Fibroblast of skin of scalp (primary cell): ENCODE measurements at regions not wholly inside any gene's neighbourhood (a gene's known extent, or its start where the extent isn't known, plus 50 kb on each side); places are given as distances from the start of the nearest gene placed in this dataset.
"Not testable (repeated sequence)": the region's sequence is repeated elsewhere in the genome, so short reads cannot be mapped to it uniquely, and the experiment has no call there.

Experiments used
- DNase-seq: peaks from one replicate; pipeline ENCODE4 v3.0.0-alpha.2; 2013

DNA sequence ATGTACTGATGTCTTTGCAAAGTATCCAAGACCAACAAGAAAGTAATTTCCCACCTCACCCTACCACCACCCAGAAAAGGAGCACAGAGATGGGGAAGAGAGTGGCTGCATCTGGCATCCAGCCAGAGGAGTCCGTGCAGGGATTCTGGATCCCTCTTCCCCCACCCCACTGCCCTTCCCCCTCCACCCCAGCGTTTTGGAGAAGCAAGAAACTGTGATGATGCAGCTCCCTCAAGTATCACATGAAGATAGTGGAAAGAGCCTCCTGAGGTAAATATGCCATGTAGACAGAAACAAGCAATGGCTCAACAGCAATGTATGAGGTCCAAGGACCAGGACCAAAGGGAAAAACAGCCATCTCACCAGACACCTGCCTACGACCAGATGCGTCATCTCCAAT, 153.8 kb downstream of the DEPDC1B start:
- no peak for DNase-seq

DNA sequence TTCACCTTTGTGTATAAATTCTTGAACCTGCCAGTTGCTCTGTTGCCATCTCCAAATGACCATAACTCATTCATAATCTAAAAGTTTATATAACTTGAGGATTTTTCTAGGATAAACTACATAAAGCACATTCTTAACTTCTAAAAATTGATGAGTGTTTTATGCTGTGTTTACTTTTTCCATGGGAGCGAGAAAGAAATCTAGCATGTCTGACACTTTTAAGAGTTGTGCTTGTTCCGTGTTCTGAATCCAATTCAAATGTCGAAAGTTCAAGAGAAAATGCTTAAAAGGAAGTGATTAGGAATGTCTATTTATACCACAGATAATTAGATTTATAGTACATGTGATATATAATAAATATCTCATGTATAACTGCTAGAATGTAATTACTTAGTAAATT, 154.4 kb downstream of the DEPDC1B start:
- no peak for DNase-seq

DNA sequence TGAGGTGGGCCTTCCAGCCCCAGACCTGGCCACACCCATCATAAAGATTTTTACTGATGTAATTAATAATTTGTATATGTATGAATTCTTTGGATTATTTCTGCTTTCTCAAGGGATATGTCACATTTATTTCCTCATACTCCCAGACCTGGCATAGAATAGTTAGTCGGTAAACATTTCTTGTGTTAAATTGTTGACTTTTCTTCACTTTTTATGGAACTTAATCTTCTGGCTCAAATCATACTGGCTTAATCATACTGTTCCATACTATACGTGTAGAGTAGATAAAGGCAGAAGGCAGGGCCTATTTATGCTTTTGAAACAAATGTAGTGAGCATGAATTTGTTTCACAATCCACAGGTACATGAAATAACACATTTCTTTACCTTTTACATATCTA, 155.8 kb downstream of the DEPDC1B start:
- DNase-seq = no peak

- peak; percentile 76 for DNase-seq
Measured at GRCh38 chr5:60541980-60542379, 158.0 kb downstream of the DEPDC1B start.

GRCh38 chr5:60540856-60541805, 158.8 kb downstream of the DEPDC1B start:
- DNase-seq = peak; percentile 88

- DNase-seq = peak; percentile 45
Measured at GRCh38 chr5:60538955-60539866, 160.8 kb downstream of the DEPDC1B start.

DNA sequence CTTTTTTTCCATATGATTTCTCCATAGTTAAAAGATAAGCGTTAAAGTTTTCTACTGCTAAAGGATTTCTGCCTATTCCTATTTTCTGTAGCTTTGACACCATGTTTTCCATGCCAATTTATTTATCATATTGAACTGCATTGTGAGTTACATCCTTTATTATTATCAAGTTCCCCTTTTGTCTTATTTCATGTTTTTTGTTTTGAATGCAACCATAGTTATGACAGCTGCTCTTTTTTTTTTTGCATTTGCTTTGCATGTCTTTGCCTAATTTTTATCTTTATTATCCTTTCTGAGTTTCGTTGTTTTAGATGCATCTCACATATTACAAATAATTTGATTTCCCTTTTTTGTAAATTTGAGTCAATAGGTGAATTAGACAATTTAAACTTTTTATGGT, 161.5 kb downstream of the DEPDC1B start:
- no peak for DNase-seq

GRCh38 chr5:60535951-60536350, 164.0 kb downstream of the DEPDC1B start:
- no peak for DNase-seq

GRCh38 chr5:60535198-60535597, 164.8 kb downstream of the DEPDC1B start:
- DNase-seq = no peak

DNA sequence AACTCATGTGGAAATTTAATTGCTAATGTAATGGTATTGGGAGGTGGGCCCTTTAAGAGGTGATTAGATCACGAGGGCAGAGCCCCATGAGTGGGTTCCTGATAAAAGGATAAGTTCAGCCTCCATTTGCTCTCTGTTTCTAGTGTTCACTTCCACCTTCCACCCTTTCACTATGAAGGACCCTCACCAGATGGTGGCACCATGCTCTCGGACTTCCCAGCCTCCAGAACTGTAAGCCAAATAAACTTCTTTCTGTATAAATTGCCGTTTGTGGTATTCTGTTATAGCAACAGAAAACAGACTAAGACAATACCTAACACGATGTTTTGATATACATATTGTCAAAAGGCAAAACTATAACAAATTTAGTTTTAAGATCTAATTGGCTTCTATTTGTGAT, 166.2 kb downstream of the DEPDC1B start:
- DNase-seq = no peak

DNA sequence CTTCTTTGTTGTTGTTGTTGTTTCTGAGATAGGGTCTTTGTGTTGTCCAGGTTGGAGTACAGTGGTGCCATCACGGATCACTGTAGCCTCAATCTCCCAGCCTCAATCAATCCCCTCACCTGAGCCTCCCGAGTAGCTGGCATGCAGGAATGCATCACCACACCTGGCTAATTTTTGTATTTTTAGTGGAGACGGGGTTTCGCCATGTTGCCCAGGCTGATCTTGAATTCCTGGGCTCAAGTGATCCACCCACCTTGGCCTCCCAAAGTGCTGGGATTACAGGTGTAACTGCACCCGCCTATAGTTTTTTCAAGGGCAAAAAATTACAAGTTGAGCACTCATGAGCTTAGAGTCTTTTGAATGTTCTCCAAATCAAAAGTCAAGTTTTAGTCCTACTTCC, 167.2 kb downstream of the DEPDC1B start:
- DNase-seq = not testable (repeated sequence)

- not testable (repeated sequence) for DNase-seq
Measured at GRCh38 chr5:60530144-60530848, 169.7 kb downstream of the DEPDC1B start.

DNA sequence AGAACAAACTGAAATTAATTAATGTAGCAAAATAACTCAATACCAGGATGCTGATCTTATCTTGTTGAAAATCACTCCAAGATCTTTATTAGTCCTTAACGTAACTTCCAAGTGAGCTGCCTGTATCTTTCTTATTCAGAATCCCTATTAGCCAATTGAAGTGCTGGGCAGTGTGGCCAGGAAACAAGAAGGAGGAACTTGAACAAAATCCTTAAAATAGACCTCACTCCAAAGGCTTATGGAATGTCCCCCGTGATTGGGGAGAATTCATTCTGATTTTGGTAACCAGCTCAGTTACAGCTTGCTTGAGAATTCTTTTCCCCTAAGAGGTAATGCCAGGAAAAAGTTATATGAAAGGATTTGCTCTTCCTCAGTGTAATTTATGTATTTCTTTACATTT, 171.0 kb downstream of the DEPDC1B start:
- no peak for DNase-seq

DNA sequence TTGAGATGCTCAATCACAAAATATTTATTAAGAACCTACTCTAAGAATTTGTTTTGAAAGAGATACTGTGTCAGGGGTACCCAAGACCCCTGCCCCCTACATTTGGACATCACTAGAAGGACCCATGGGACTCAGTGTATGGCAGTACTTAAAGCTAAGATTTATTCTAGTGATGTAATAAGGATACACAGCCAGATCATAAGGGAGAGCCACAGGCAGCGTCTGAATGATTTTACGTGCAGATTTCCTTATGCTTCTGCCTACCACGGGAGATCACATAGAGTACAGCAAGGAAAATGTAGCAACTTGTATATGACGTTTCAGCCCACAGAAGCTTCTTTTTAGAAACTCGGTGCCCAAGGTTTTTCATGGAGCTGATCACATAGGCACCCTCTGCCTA, 172.9 kb downstream of the DEPDC1B start:
- no peak for DNase-seq

- no peak for DNase-seq
Measured at GRCh38 chr5:60526336-60526875, 173.6 kb downstream of the DEPDC1B start.

DNA sequence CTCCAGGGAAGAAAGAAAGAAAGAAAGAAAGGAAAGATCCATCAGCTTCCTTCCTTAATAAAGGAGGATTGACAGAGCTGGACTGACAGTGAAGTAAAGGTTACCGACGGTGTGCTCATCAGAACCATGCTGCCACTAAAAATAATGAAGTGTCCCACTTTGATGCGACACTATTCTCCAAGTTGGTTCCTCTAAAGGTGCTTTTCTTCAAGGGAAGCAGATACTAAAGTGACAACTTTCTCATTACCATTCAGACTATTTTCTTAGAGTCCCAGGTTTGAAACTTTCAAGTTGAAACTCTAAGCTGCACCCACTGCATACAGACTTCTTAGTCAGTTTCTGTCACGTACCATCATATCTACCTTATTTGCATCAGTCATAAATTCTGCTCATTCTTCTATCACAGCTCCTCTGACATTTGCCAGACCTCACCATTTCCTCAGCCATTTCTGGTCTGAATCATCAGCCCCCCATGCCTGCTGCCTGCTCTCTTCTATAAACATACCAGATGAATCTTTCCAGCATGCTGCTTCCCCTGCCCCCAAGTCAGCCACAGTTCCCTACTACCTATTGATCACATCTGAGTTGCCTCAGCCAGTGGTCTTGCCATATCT, 177.6 kb downstream of the DEPDC1B start:
- peak; percentile 66 for DNase-seq

DNA sequence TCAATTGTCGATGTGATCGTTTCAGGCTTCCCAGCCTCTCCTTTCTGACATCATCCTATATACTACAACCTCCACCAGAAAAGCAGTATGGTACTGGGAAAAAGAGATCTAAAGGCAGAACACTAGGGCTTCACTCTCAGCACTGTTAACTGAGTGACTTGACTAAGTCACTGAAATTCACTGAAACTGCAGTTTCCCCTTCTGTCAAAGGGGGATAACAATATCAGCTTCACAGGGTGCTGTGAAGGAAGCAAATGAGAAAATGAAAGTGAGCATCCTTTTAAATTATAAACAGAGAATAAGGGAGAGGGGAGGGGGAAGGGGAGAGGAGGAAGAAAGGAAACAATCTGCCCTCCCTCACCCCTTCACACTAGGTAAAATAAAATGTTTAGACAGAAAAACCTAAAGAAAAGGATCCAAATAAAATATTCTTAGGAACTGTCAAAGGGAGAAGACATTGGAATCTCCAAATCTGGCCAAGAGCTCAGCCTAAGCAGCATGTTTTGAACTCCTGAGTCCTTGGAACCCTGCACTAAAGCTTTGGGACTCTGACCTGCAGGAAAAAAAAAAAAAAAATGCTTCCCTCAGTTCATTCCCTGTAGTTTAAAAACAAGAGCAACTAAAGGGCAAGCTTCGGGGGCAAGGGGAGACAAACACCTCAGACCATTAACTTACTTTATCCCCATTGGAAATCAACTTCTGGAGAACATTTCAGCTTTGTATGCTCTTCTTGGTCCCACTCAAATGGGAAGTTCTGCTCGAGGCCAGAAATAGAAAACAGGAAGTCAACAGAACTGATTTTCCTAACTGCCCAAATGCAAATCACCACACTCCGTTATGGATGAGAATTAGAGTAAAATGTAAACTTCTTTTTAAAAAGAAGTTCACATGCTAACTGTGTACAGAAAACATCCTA, 178.3 kb downstream of the DEPDC1B start:
- peak; percentile 15 for DNase-seq

DNA sequence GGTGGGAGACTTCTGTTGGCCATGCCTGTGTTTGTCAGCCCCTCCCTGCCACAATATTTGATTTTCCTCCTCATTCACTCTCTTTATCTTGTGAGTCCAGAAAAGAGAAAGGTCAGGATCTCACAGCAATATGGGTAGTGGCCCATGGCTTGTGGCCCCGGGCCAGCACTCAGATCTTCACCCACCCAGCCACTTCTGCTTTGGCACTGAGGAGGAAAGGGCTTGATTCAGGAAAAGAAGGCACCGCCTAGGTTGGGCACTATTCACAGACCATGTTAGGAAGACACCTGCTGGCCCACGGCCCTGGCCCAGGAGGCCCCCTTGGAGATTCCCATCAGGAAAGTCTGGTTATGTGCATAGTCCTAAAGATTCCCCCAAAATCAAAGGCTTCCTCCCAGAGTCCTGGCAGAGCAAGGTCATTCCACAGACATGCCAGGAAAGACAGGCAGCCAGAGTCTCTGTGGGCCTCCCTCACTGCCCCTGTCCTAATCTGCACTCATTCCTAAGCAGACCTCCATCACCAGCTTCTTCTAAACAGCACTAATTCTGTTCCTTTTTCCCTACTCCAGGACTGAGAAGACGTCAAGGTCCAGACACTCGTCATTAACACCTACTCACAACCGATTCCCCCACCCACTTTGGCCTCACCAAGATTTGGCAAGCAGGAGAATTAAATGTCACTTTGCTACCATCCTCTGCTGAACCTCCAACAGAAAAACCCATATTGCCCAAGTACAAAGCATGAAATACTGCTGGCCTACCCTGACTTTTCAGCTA, 179.3 kb downstream of the DEPDC1B start:
- DNase-seq = no peak

DNA sequence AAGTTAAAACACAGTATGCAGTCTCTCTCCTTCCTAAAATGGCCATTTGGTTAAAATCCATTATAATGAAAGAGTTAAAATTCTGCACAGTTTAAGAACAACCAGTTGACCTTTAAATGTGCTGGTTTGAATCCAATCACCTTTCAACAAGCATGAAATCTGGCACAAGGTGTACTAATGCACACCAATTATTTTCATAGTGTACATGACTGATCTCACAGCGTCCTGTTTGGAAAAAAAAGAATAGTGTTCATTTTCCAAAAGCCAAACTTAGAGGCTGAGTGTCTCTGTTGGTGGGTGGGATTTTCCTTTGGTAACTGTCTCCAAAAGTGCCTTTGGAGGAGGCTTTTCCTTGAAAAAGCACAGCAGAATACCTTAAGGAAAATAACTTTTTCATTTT, 180.6 kb downstream of the DEPDC1B start:
- DNase-seq = no peak

- no peak for DNase-seq
Measured at GRCh38 chr5:60517850-60518249, 182.1 kb downstream of the DEPDC1B start.
